ENCODE measurements at regions not wholly inside any gene's neighbourhood (a gene's known extent, or its start where the extent isn't known, plus 50 kb on each side); places are given as distances from the start of the nearest gene placed in this dataset. TPM values are rescaled to one million over a fixed set of nuclear protein-coding genes. Genes with fewer than 3 reads are reported as not detected.

DNA sequence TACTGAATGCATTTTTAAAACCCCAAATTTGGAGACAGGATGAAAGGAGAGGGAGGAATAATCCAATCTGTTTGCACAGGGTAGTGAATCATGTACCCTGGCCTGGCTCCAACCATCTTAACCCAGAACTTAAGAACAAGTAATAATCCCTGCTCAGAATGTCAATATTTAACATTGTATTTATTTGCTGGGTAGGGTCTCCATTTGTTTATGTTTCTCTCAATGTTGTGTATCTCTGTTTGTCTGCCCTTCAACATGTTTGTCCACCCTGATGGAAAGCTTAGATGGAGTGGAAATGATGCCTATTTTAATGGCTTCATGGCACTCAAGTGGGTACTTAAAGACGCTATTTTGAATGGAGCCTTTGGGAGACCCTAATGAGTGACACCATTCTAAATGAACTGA, 54.4 kb upstream of the CDC42BPA start:
- Histone ChIP-seq H3K27ac (no peak overlapping the region), H3K9me3 (no peaks in the 10 kb centered on the region), H3K4me3 (replicated peaks in 1 of 3) (no peak overlapping the region), H3K36me3 (no peaks in the 10 kb centered on the region), H3K27me3 (no peaks in the 10 kb centered on the region), H3K4me1 (peaks cover 0 to 3% of the 10 kb centered on the region in 2 donors)
- 48 to 64% methylated on average over 1 of the region's 1 CpG for WGBS, 2 donors
- intact Hi-C loops (cut with DNase I): no loop called here
- TF ChIP-seq CTCF (IDR thresholded peaks at IDR 0.05) (no peak), POLR2A (IDR thresholded peaks at IDR 0.05) (no peak)
- DNase-seq: no peak

DNA sequence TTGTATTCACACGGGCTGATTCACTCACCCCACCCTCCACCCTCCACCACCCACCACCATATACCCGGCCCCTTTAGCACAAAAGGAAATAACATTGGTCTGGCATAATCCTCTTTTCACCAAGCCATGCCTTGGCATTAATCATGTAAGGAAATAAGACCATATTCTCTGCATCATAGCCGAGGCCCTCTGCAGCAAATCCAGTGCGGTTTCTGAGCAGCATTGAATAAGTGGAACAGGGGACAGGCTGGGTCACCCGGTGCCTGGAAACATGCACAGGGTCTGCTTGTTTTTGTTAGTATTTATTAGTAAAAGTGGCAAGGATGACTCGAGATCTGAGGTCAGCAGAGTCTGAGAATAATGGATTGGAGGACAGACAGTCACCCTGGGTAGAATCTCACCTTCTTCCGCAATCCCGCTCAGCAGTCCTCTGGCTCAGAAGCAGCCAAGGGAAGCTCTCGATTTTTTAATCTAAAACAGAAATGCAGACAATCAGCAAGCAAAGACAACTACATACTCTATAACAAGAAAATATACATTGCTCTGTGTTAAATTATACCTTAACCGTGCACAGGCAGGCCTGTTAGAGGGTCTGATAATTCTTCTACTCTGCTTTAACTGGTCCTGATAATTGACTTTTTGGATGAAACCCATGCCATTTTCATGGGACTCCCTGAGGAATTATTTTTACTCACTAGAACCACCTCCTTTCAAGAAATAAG, 52.4 kb upstream of the CDC42BPA start:
- no peaks in the 10 kb centered on the region for H3K27me3 ChIP-seq
- H3K4me1 ChIP-seq: peaks cover 0 to 3% of the 10 kb centered on the region in 2 donors
- no peak overlapping the region for H3K4me3 ChIP-seq (replicated peaks in 1 of 3)
- no peaks in the 10 kb centered on the region for H3K9me3 ChIP-seq
- no peak overlapping the region for H3K27ac ChIP-seq
- 85 to 86% methylated on average over 10 of the region's 10 CpGs for WGBS, 2 donors
- intact Hi-C loops (cut with DNase I): no loop called here
- TF ChIP-seq CTCF (IDR thresholded peaks at IDR 0.05) (no peak), POLR2A (IDR thresholded peaks at IDR 0.05) (no peak)
- DNase-seq: no peak
- no peaks in the 10 kb centered on the region for H3K36me3 ChIP-seq

- DNase-seq: peak; percentile 17 to 28
- H3K27me3 ChIP-seq: no peaks in the 10 kb centered on the region
- 40 to 61% methylated on average over 6 of the region's 6 CpGs for WGBS, 2 donors
- H3K9me3 ChIP-seq: no peaks in the 10 kb centered on the region
- H3K4me1 ChIP-seq: peaks cover 0 to 3% of the 10 kb centered on the region in 2 donors
- no peaks in the 10 kb centered on the region for H3K36me3 ChIP-seq
- H3K4me3 ChIP-seq (replicated peaks in 1 of 3): no peak overlapping the region
- intact Hi-C loops (cut with DNase I): no loop called here
- no peak for TF ChIP-seq CTCF (IDR thresholded peaks at IDR 0.05)
- no peak for TF ChIP-seq POLR2A (IDR thresholded peaks at IDR 0.05)
- H3K27ac ChIP-seq: no peak overlapping the region
These were observed 50.9 kb upstream of the CDC42BPA start for GRCh38 chr1:227369102-227369760.

Small RNA genes lying in the stretch of these regions (small RNA-seq; reads per million reads assigned to genes)
- gene AL451054.2: not detected
- gene BTF3P9: not detected

All from thyroid gland (tissue), 4 donors.